ENCODE measurements at regions not wholly inside any gene's neighbourhood (a gene's known extent, or its start where the extent isn't known, plus 50 kb on each side); places are given as distances from the start of the nearest gene placed in this dataset.
"Not testable (repeated sequence)": the region's sequence is repeated elsewhere in the genome, so short reads cannot be mapped to it uniquely, and the experiment has no call there.

- no peak for DNase-seq
Observed at GRCh38 chr2:16111838-16112210, 171.5 kb downstream of the MYCN start.

GRCh38 chr2:16109821-16110310 lies 169.5 kb downstream of the MYCN start:
- DNase-seq: no peak

GRCh38 chr2:16109368-16109820 lies 169.0 kb downstream of the MYCN start:
- no peak for DNase-seq

- no peak for DNase-seq
Observed at GRCh38 chr2:16107246-16107645, 166.9 kb downstream of the MYCN start.

GRCh38 chr2:16106619-16107018 lies 166.3 kb downstream of the MYCN start:
- DNase-seq: no peak

- no peak for DNase-seq
Observed at GRCh38 chr2:16105669-16106281, 165.4 kb downstream of the MYCN start.

- DNase-seq: no peak
Observed at GRCh38 chr2:16104949-16105668, 164.8 kb downstream of the MYCN start.

- DNase-seq: no peak
Observed at GRCh38 chr2:16104315-16104948, 164.1 kb downstream of the MYCN start.

- DNase-seq: no peak
Observed at GRCh38 chr2:16103614-16104314, 163.4 kb downstream of the MYCN start.

- no peak for DNase-seq
Observed at GRCh38 chr2:16102976-16103380, 162.6 kb downstream of the MYCN start.

- DNase-seq: no peak
Observed at GRCh38 chr2:16102358-16102975, 162.1 kb downstream of the MYCN start.

GRCh38 chr2:16101196-16101595 lies 160.8 kb downstream of the MYCN start:
- no peak for DNase-seq

- DNase-seq: no peak
Observed at GRCh38 chr2:16100006-16100405, 159.7 kb downstream of the MYCN start.

- DNase-seq: no peak
Observed at GRCh38 chr2:16099326-16099725, 159.0 kb downstream of the MYCN start.

GRCh38 chr2:16096962-16097361 lies 156.6 kb downstream of the MYCN start:
- DNase-seq: no peak

- not testable (repeated sequence) for DNase-seq
Observed at GRCh38 chr2:16095483-16095882, 155.1 kb downstream of the MYCN start.

GRCh38 chr2:16094811-16095210 lies 154.5 kb downstream of the MYCN start:
- DNase-seq: no peak

GRCh38 chr2:16093639-16094529 lies 153.5 kb downstream of the MYCN start:
- no peak for DNase-seq

GRCh38 chr2:16092861-16093638 lies 152.7 kb downstream of the MYCN start:
- DNase-seq: no peak

- DNase-seq: no peak
Observed at GRCh38 chr2:16091576-16092282, 151.4 kb downstream of the MYCN start.

All from NCI-H524 treated with DMSO at 0.1 percent for 48 hours (cell line).